IMR-90 (cell line): ENCODE measurements at regions not wholly inside any gene's neighbourhood (a gene's known extent, or its start where the extent isn't known, plus 50 kb on each side); places are given as distances from the start of the nearest gene placed in this dataset.

Experiments used
- ATAC-seq: fragments of 200-7000 bp; cut with Tn5 transposase; 2 replicates; pipeline ENCODE4 v1.9.1; 2020; ENCODE audit warnings: low read depth, mild to moderate bottlenecking, moderate library complexity
- BruUV-seq: library from RNA; stranded (reverse); fragments of 400-500 nt; replicated peaks from 2 replicates; lab custom pipeline; 2021; lab: Mats Ljungman, UMichigan
- CTCF ChIA-PET: fragments of 300-600 bp; formaldehyde crosslinking; extraction: SDS; loops from one replicate; lab custom pipeline; 2021; ENCODE audit warnings: antibody characterized with exemption; lab: Yijun Ruan, JAX
- POLR2A ChIA-PET: fragments of 300-600 bp; sonication (Branson Sonifier 250); formaldehyde crosslinking; loops from one replicate; lab custom pipeline; 2022; ENCODE audit warnings: antibody characterized with exemption; ENCODE audit not compliant: unreplicated experiment; lab: Charles Lee
- DNase-seq: peaks from one replicate; pipeline ENCODE4 v3.0.0; 2013
- H2AFZ ChIP-seq: replicated peaks from 2 replicates; pipeline ENCODE3; 2013; ENCODE audit warnings: low read length, mild to moderate bottlenecking; ENCODE audit not compliant: poor library complexity
- H2AK5ac ChIP-seq: 2 replicates; pipeline ENCODE4 v1.6.1; 2013; ENCODE audit warnings: low read depth, low read length, inconsistent platforms
- H2AK9ac ChIP-seq: replicated peaks from 2 replicates; pipeline ENCODE3; 2013; ENCODE audit warnings: mild to moderate bottlenecking, low read depth, low read length, moderate library complexity; ENCODE audit not compliant: poor library complexity
- H2BK120ac ChIP-seq: 2 replicates; pipeline ENCODE4 v1.6.1; 2013; ENCODE audit warnings: low read depth, low read length, inconsistent platforms
- H2BK15ac ChIP-seq: 3 replicates; pipeline ENCODE4 v1.6.1; 2013; ENCODE audit warnings: low read depth, low read length, inconsistent platforms
- H2BK20ac ChIP-seq: 2 replicates; pipeline ENCODE4 v1.6.1; 2013; ENCODE audit warnings: low read depth, mild to moderate bottlenecking, inconsistent platforms, low read length, moderate library complexity
- H2BK5ac ChIP-seq: 2 replicates; pipeline ENCODE4 v1.6.1; 2013; ENCODE audit warnings: mild to moderate bottlenecking, low read depth, low read length, inconsistent platforms; ENCODE audit not compliant: poor library complexity, severe bottlenecking
- H3K14ac ChIP-seq: replicated peaks from 2 replicates; pipeline ENCODE4 v1.6.1; 2013; ENCODE audit warnings: low read depth, low read length, inconsistent platforms
- H3K18ac ChIP-seq: 2 replicates; pipeline ENCODE4 v1.6.1; 2013; ENCODE audit warnings: low read depth, low read length, control low read depth
- H3K23ac ChIP-seq: 2 replicates; pipeline ENCODE4 v1.6.1; 2013; ENCODE audit warnings: low read depth, low read length, inconsistent platforms
- H3K27ac ChIP-seq: 2 replicates; pipeline ENCODE4 v1.5.1; 2013; ENCODE audit warnings: mild to moderate bottlenecking, control low read depth, low read length; ENCODE audit not compliant: insufficient read depth
- H3K27me3 ChIP-seq: 2 replicates; pipeline ENCODE4 v1.6.1; 2013; ENCODE audit warnings: low read length; ENCODE audit not compliant: control insufficient read depth, insufficient read depth
- H3K36me3 ChIP-seq: 2 replicates; pipeline ENCODE4 v1.6.1; 2013; ENCODE audit warnings: low read length, mixed read lengths; ENCODE audit not compliant: control insufficient read depth, insufficient read depth
- H3K4ac ChIP-seq: 2 replicates; pipeline ENCODE4 v1.6.1; 2013; ENCODE audit warnings: low read depth, low read length, inconsistent platforms
- H3K4me1 ChIP-seq: 2 replicates; pipeline ENCODE4 v1.6.1; 2013; ENCODE audit warnings: low read length, mixed read lengths; ENCODE audit not compliant: control insufficient read depth, insufficient read depth
- H3K4me2 ChIP-seq: 2 replicates; pipeline ENCODE4 v1.6.1; 2013; ENCODE audit warnings: low read depth, mild to moderate bottlenecking, control low read depth, low read length, moderate library complexity
- H3K4me3 ChIP-seq: 2 replicates; pipeline ENCODE4 v1.5.1; 2013; ENCODE audit warnings: low read depth, mild to moderate bottlenecking, control low read depth, low read length, moderate library complexity; ENCODE audit not compliant: insufficient read depth
- H3K56ac ChIP-seq: 2 replicates; pipeline ENCODE4 v1.6.1; 2013; ENCODE audit warnings: low read length, inconsistent platforms; ENCODE audit not compliant: insufficient read depth; ENCODE audit errors: extremely low read depth
- H3K79me1 ChIP-seq, 2 experiments: 2 replicates each; pipeline ENCODE4 v1.6.1; 2013; ENCODE audit warnings: low read length in 2 of 2, inconsistent platforms in 1 of 2, low read depth in 1 of 2
- H3K9ac ChIP-seq: 2 replicates; pipeline ENCODE4 v1.6.1; 2013; ENCODE audit warnings: low read depth, low read length, control low read depth
- H3K9me1 ChIP-seq: 2 replicates; pipeline ENCODE4 v1.6.1; 2013; ENCODE audit warnings: low read length, inconsistent platforms; ENCODE audit not compliant: insufficient read depth
- H3K9me3 ChIP-seq: 2 replicates; pipeline ENCODE4 v1.6.1; 2013; ENCODE audit warnings: low read length; ENCODE audit not compliant: control insufficient read depth, insufficient read depth
- H4K20me1 ChIP-seq: 2 replicates; pipeline ENCODE4 v1.6.1; 2013; ENCODE audit warnings: low read length, inconsistent platforms; ENCODE audit not compliant: insufficient read depth
- H4K5ac ChIP-seq: 2 replicates; pipeline ENCODE4 v1.6.1; 2013; ENCODE audit warnings: mild to moderate bottlenecking, low read depth, low read length, control low read depth
- H4K8ac ChIP-seq, 2 experiments: 2 replicates each; pipeline ENCODE4 v1.6.1; 2013; ENCODE audit warnings: low read depth in 2 of 2, low read length in 2 of 2, control low read depth in 1 of 2, inconsistent platforms in 1 of 2
- H4K91ac ChIP-seq: 2 replicates; pipeline ENCODE4 v1.6.1; 2013; ENCODE audit warnings: low read depth, low read length, inconsistent platforms; ENCODE audit not compliant: insufficient read depth
- CHD1 ChIP-seq: IDR thresholded peaks from 2 replicates; pipeline ENCODE4 v1.6.1; 2012; ENCODE audit warnings: low read depth, low read length, improper control_type of control experiment
- POLR2A ChIP-seq: IDR thresholded peaks from 2 replicates; pipeline ENCODE4 v1.6.1; 2012; ENCODE audit warnings: mild to moderate bottlenecking, low read depth, low read length
- RCOR1 ChIP-seq: IDR thresholded peaks from 2 replicates; pipeline ENCODE4 v1.6.1; 2012; ENCODE audit warnings: mild to moderate bottlenecking, low read length, improper control_type of control experiment; ENCODE audit not compliant: insufficient replicate concordance
- SMC3 ChIP-seq: fragments of 150-350 bp; IDR thresholded peaks from 2 replicates; pipeline ENCODE4 v1.6.1; 2016; ENCODE audit warnings: low read depth, mild to moderate bottlenecking, antibody characterized with exemption, low read length, moderate library complexity
- WGBS, 2 experiments: methylation state at CpG; one replicate each; pipeline versions ENCODE4 v1.1.5 to v1.1.7; 2013; ENCODE audit warnings: missing lambda C conversion rate in 2 of 2; ENCODE audit not compliant: insufficient read length in 1 of 2; ENCODE audit errors: extremely low coverage in 2 of 2; 5-methylcytosine and 5-hydroxymethylcytosine counted together
- dilution Hi-C: fragments of 300-500 bp; cut with HindIII; formaldehyde crosslinking; loops from one replicate; pipeline ENCODE4 v1.14.3; 2018; ENCODE audit warnings: low sequenced_read_pairs; ENCODE audit not compliant: unreplicated experiment
- in situ Hi-C: fragments of 300-500 bp; cut with MboI; formaldehyde crosslinking; loops from 3 replicates; pipeline ENCODE4 v1.14.3; 2019; ENCODE audit warnings: low sequenced_read_pairs, inconsistent platforms, mixed read lengths
- intact Hi-C: fragments of 100-400 bp; cut with micrococcal nuclease; formaldehyde crosslinking; loops from 2 replicates; pipeline ENCODE4 v1.10.0; 2022

DNA sequence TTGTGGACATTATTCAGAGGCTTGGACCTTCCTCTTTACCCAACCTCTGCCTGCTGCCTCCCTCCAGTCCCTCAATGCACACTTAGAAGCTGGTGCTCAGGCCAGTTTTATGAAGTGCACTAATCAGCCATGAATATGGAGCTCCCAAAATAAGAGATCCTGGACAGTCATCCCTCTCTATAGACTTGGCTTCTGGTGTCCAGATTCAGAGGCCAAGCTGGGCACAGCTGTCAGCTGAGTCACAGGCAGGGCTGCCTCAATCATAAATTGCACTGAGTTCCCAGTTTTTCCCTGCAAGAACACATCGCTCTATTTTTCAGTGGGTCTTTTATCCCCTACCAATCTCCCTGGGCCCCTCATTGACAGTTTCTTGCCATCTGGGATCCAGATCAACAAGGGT is 161.7 kb upstream of the CADM1 start:
- no peak overlapping the region for H3K4me2 ChIP-seq
- H3K79me1 ChIP-seq: no peaks in the 10 kb centered on the region
- ATAC-seq: peak; percentile 63
- H3K56ac ChIP-seq: no peak overlapping the region
- no peak overlapping the region for H3K23ac ChIP-seq
- no peaks in the 10 kb centered on the region for H4K20me1 ChIP-seq
- TF ChIP-seq POLR2A (no peak), RCOR1 (no peak), CHD1 (no peak), SMC3 (no peak)
- no peak overlapping the region for H2BK15ac ChIP-seq
- peak; percentile 50 for DNase-seq
- no peak overlapping the region for H3K27ac ChIP-seq
- no peaks in the 10 kb centered on the region for H3K9me3 ChIP-seq
- 88% methylated on average over 1 of the region's 1 CpG; no CpG with 5 or more reads in 1 of the 2 experiments for WGBS, 2 experiments
- no peaks in the 10 kb centered on the region for H3K4me1 ChIP-seq
- no peak overlapping the region for H2BK120ac ChIP-seq
- no peak overlapping the region for H3K18ac ChIP-seq
- H4K91ac ChIP-seq: no peak overlapping the region
- no peak overlapping the region for H4K5ac ChIP-seq
- no peak overlapping the region for H2BK5ac ChIP-seq
- H2BK20ac ChIP-seq: no peak overlapping the region
- H4K8ac ChIP-seq: no peak overlapping the region
- no peak overlapping the region for H2AK9ac ChIP-seq
- H3K9me1 ChIP-seq: no peaks in the 10 kb centered on the region
- H3K9ac ChIP-seq: no peak overlapping the region
- BruUV-seq: no TSS peak
- CTCF ChIA-PET: interaction anchor here (0.6 kb wide), 1 partner anchor 10 kb away, joined by 3 read pairs; no protein-coding TSS in a partner anchor
- intact Hi-C loops (no loop called here), in situ Hi-C loops (no loop called here), dilution Hi-C loops (no loop called here)
- H3K27me3 ChIP-seq: no peaks in the 10 kb centered on the region; the same call in 1 of the 2 replicates
- H3K14ac ChIP-seq: no peak overlapping the region
- H3K4ac ChIP-seq: no peak overlapping the region
- H3K4me3 ChIP-seq: no peak overlapping the region
- no peak overlapping the region for H2AFZ ChIP-seq
- H3K36me3 ChIP-seq: no peaks in the 10 kb centered on the region
- POLR2A ChIA-PET: interaction anchor here (0.6 kb wide), 1 partner anchor 957 kb away, joined by 3 read pairs; no protein-coding TSS in a partner anchor
- H2AK5ac ChIP-seq: no peak overlapping the region
